Psoas muscle (tissue), 7 donors: ENCODE measurements at regions not wholly inside any gene's neighbourhood (a gene's known extent, or its start where the extent isn't known, plus 50 kb on each side); places are given as distances from the start of the nearest gene placed in this dataset.
"Not testable (repeated sequence)": the region's sequence is repeated elsewhere in the genome, so short reads cannot be mapped to it uniquely, and the experiment has no call there.

Experiments used
- ATAC-seq, 4 donors: fragments of 200-7000 bp; cut with Tn5 transposase; one replicate each; pipeline ENCODE4 v1.9.1; 2020; ENCODE audit warnings: moderate library complexity in 3 of 4, mild to moderate bottlenecking in 2 of 4
- DNase-seq, 2 donors: peaks; one replicate each; pipeline ENCODE4 v3.0.0-alpha.2; 2020
- H3K27ac ChIP-seq: fragments of 200-600 bp; one replicate; pipeline ENCODE4 v1.8.0; 2022
- H3K27me3 ChIP-seq, 3 donors: fragments of 200-600 bp in 1 of 3; one replicate each; pipeline versions ENCODE4 v1.6.1 to v1.8.0; 2013 to 2022; ENCODE audit warnings: low read length in 2 of 3, mild to moderate bottlenecking in 2 of 3, moderate library complexity in 1 of 3; ENCODE audit not compliant: insufficient read depth in 3 of 3
- H3K36me3 ChIP-seq, 2 donors: fragments of 200-600 bp in 1 of 2; one replicate each; pipeline versions ENCODE4 v1.6.1 to v1.8.0; 2013 to 2022; ENCODE audit warnings: low read depth in 1 of 2, mild to moderate bottlenecking in 1 of 2, moderate library complexity in 1 of 2; ENCODE audit not compliant: insufficient read depth in 1 of 2
- H3K4me1 ChIP-seq: fragments of 200-600 bp; one replicate; pipeline ENCODE4 v1.8.0; 2022
- H3K4me3 ChIP-seq: fragments of 200-600 bp; one replicate; pipeline ENCODE4 v1.8.0; 2022; ENCODE audit warnings: mild to moderate bottlenecking
- H3K9me3 ChIP-seq: fragments of 200-600 bp; one replicate; pipeline ENCODE4 v1.8.0; 2022
- WGBS, 3 donors: extraction: QIAGEN DNeasy Blood & Tissue Kit; methylation state at CpG; one replicate each; pipeline versions ENCODE4 v1.1.6 to v1.1.7; 2013; 5-methylcytosine and 5-hydroxymethylcytosine counted together
- intact Hi-C, 2 donors: fragments of 100-400 bp; cut with DNase I; formaldehyde crosslinking; loops; one replicate each; pipeline versions ENCODE4 v1.11.0 to v1.14.2; 2022
- TF ChIP-seq, protein P1 (sequence below): fragments of 200-600 bp; IDR thresholded peaks from one replicate; pipeline ENCODE4 v1.8.0; 2022; ENCODE audit warnings: antibody characterized with exemption
- donor health status: healthy with polysubstance abuse.
- donor health status: DM: no; HTN: no; CAD: no; lungs with moderate emphysema.
- donor health status: Bipolar disorder and iron deficiency.
- donor health status: healthy.
- donor health status: DM: yes; HTN: yes; CAD: no.
- donor health status: DM: no; HTN: no; CAD: no.
- donor health status: DM: yes; HTN: yes; CAD: no.

- Histone ChIP-seq H3K4me1 (no peaks in the 10 kb centered on the region), H3K4me3 (no peak overlapping the region), H3K36me3 (no peaks in the 10 kb centered on the region), H3K27me3 (no peaks in the 10 kb centered on the region), H3K27ac (no peak overlapping the region), H3K9me3 (no peaks in the 10 kb centered on the region)
- no peak for DNase-seq
- intact Hi-C loops: no loop called here
- ATAC-seq: no peak
- 34 to 40% (median 38%) methylated on average over 5 of the region's 5 CpGs for WGBS, 3 donors
- TF ChIP-seq, protein P1, sequence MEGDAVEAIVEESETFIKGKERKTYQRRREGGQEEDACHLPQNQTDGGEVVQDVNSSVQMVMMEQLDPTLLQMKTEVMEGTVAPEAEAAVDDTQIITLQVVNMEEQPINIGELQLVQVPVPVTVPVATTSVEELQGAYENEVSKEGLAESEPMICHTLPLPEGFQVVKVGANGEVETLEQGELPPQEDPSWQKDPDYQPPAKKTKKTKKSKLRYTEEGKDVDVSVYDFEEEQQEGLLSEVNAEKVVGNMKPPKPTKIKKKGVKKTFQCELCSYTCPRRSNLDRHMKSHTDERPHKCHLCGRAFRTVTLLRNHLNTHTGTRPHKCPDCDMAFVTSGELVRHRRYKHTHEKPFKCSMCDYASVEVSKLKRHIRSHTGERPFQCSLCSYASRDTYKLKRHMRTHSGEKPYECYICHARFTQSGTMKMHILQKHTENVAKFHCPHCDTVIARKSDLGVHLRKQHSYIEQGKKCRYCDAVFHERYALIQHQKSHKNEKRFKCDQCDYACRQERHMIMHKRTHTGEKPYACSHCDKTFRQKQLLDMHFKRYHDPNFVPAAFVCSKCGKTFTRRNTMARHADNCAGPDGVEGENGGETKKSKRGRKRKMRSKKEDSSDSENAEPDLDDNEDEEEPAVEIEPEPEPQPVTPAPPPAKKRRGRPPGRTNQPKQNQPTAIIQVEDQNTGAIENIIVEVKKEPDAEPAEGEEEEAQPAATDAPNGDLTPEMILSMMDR: no peak
These were observed 562.7 kb downstream of the GBE1 start for GRCh38 chr3:81198756-81199155.

DNA sequence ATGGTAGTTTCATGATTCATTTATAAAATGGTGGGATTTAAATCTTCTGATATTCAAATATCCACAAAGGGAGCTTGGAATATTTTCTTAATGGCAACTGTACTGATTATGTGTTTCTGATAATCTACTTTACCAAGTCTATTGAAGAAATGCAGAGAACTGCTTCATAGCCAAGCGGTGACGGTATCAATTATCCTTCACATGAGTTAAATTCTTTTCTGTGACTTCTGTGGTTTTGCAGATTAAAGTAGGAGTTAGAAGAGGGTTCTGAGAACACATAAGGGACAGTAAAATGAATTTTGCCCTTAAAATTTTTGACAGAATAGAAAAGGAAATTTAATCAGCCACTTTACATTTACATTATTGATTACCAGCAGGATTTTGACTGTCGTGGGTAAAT, 563.2 kb downstream of the GBE1 start:
- H3K4me1 ChIP-seq: no peaks in the 10 kb centered on the region
- no peak overlapping the region for H3K27ac ChIP-seq
- ATAC-seq (no peak), DNase-seq (no peak)
- intact Hi-C loops: no loop called here
- no peaks in the 10 kb centered on the region for H3K36me3 ChIP-seq
- TF ChIP-seq, protein P1: no peak
- WGBS, 3 donors: 58 to 69% (median 61%) methylated on average over 3 of the region's 3 CpGs
- no peak overlapping the region for H3K4me3 ChIP-seq
- no peaks in the 10 kb centered on the region for H3K27me3 ChIP-seq
- no peaks in the 10 kb centered on the region for H3K9me3 ChIP-seq

GRCh38 chr3:81197386-81197785, 564.1 kb downstream of the GBE1 start:
- H3K27me3 ChIP-seq: no peaks in the 10 kb centered on the region
- H3K4me3 ChIP-seq: no peak overlapping the region
- intact Hi-C loops: no loop called here
- no peaks in the 10 kb centered on the region for H3K4me1 ChIP-seq
- DNase-seq: no peak
- H3K27ac ChIP-seq: no peak overlapping the region
- TF ChIP-seq, protein P1: no peak
- no peaks in the 10 kb centered on the region for H3K9me3 ChIP-seq
- 47 to 53% (median 48%) methylated on average over 3 of the region's 3 CpGs for WGBS, 3 donors
- H3K36me3 ChIP-seq: no peaks in the 10 kb centered on the region
- ATAC-seq: no peak

GRCh38 chr3:81195478-81195877, 566.0 kb downstream of the GBE1 start:
- Histone ChIP-seq H3K36me3 (no peaks in the 10 kb centered on the region), H3K27ac (no peak overlapping the region), H3K4me1 (no peaks in the 10 kb centered on the region), H3K9me3 (no peaks in the 10 kb centered on the region), H3K27me3 (no peaks in the 10 kb centered on the region), H3K4me3 (no peak overlapping the region)
- intact Hi-C loops: no loop called here
- ATAC-seq (no peak), DNase-seq (no peak)
- 69 to 76% (median 72%) methylated on average over 1 of the region's 1 CpG for WGBS, 3 donors
- TF ChIP-seq, protein P1: no peak

DNA sequence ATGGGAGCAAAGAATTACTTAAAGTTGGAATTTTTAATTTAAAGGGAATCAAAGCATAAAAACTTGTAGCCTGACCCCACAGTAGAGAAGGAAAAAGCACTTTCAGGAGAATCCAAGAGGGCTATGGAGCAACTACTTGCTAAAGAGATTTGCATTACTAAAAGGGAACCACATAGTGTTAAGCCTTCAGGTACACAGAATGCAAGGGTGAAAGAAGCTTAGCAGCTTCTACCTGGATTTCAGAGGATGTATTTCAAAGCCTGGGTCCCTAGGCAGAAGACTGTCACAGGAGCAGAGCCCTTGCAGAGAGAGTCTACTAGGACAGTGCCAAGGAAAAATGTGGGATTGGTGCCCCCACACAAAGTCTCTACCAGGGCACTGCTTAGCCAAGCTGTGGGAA, 575.0 kb downstream of the GBE1 start:
- DNase-seq (no peak), ATAC-seq (no peak)
- Histone ChIP-seq H3K4me3 (no peak overlapping the region), H3K9me3 (no peaks in the 10 kb centered on the region), H3K27ac (no peak overlapping the region), H3K36me3 (no peaks in the 10 kb centered on the region), H3K27me3 (no peaks in the 10 kb centered on the region), H3K4me1 (no peaks in the 10 kb centered on the region)
- intact Hi-C loops: no loop called here
- TF ChIP-seq, protein P1: no peak

DNA sequence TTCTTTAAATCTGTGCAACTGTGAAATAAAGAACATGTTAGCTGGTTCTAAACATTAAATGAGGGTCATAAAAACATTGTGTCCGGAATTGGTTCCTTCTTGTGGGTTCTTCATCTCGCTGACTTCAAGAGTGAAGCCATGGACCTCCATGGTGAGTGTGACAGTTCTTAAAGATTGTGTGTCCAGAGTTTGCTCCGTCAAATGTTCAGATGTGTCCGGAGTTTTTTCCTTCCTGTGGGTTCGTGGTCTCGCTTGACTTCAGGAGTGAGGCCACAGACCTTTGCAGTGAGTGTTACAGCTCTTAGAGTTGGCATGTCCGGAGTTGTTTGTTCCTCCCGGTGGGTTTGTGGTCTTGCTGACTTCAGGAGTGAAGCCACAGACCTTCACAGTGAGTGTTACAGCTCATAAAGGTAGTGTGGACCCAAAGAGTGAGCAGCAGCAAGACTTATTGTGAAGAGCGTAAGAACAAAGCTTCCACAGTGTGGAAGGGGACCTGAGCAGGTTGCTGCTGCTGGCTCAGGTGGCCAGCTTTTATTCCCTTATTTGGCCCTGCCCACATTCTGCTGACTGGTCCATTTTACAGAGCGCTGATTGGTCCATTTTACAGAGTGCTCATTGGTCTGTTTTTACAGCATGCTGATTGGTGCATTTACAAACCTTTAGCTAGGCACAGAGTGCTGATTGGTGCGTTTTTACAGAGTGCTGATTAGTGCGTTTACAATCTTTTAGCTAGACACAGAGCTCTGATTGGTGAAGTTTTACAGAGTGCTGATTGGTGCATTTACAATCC, 579.2 kb downstream of the GBE1 start:
- DNase-seq, H3K27ac ChIP-seq, intact Hi-C loops, H3K4me1 ChIP-seq, ATAC-seq, H3K9me3 ChIP-seq, H3K36me3 ChIP-seq, H3K27me3 ChIP-seq, H3K4me3 ChIP-seq: not testable (repeated sequence)
- 86 to 91% (median 87%) methylated on average over 12 of the region's 12 CpGs for WGBS, 3 donors
